H1 (cell line): ENCODE measurements at regions not wholly inside any gene's neighbourhood (a gene's known extent, or its start where the extent isn't known, plus 50 kb on each side); places are given as distances from the start of the nearest gene placed in this dataset.

Experiments
- CTCF ChIA-PET: fragments of 300-600 bp; sonication (Branson Sonifier 250); formaldehyde crosslinking; loops from one replicate; lab custom pipeline; 2021; ENCODE audit not compliant: partially characterized antibody; lab: Charles Lee
- POLR2A ChIA-PET: fragments of 300-600 bp; sonication (Branson Sonifier 250); formaldehyde crosslinking; loops from one replicate; lab custom pipeline; 2021; ENCODE audit warnings: inconsistent platforms; ENCODE audit not compliant: partially characterized antibody; lab: Charles Lee
- DNase-seq, 2 experiments: peaks; one replicate each; pipeline versions ENCODE4 v3.0.0 to v3.0.0-alpha.2; 2010 to 2022; ENCODE audit warnings: low spot score in 2 of 2, low read depth in 1 of 2, mixed read lengths in 1 of 2
- FAIRE-seq: peaks from 2 replicates; lab custom pipeline; 2011; peaks lifted over from hg19 to GRCh38; lab: Jason Lieb, UNC
- H2AFZ ChIP-seq: 2 replicates; pipeline ENCODE4 v1.8.1; 2012; ENCODE audit warnings: low read length, inconsistent platforms
- H2AK5ac ChIP-seq: 2 replicates; pipeline ENCODE4 v1.6.1; 2013; ENCODE audit warnings: low read depth, low read length
- H2BK120ac ChIP-seq: replicated peaks from 2 replicates; pipeline ENCODE3; 2013; ENCODE audit warnings: low read depth, low read length, inconsistent platforms
- H2BK12ac ChIP-seq: 2 replicates; pipeline ENCODE4 v1.6.1; 2013; ENCODE audit warnings: low read depth, low read length
- H2BK15ac ChIP-seq: 2 replicates; pipeline ENCODE4 v1.6.1; 2013; ENCODE audit warnings: low read length
- H2BK20ac ChIP-seq: 2 replicates; pipeline ENCODE4 v1.6.1; 2013; ENCODE audit warnings: low read length
- H2BK5ac ChIP-seq: 2 replicates; pipeline ENCODE4 v1.6.1; 2013; ENCODE audit warnings: low read depth, low read length
- H3K14ac ChIP-seq: 2 replicates; pipeline ENCODE4 v1.6.1; 2013; ENCODE audit warnings: inconsistent platforms; ENCODE audit not compliant: insufficient read length
- H3K18ac ChIP-seq: 2 replicates; pipeline ENCODE4 v1.6.1; 2013; ENCODE audit warnings: low read length; ENCODE audit errors: extremely low read depth
- H3K23ac ChIP-seq: 2 replicates; pipeline ENCODE4 v1.6.1; 2013; ENCODE audit warnings: inconsistent platforms; ENCODE audit not compliant: insufficient read length
- H3K23me2 ChIP-seq: 2 replicates; pipeline ENCODE4 v1.6.1; 2013; ENCODE audit warnings: low read depth, low read length
- H3K27ac ChIP-seq: 2 replicates; pipeline ENCODE4 v1.6.1; 2011; ENCODE audit warnings: low read depth, low read length, inconsistent platforms
- H3K27me3 ChIP-seq, 4 experiments: replicated peaks in 1 of 4; 1 replicate in 1 of 4; 2 replicates in 3 of 4; pipeline versions ENCODE4 v1.6.1 to v1.8.1; 2011 to 2013; ENCODE audit warnings: low read length in 3 of 4, mild to moderate bottlenecking in 3 of 4, inconsistent platforms in 2 of 4, mixed read lengths in 2 of 4, moderate library complexity in 1 of 4; ENCODE audit not compliant: control insufficient read depth in 3 of 4, insufficient read depth in 3 of 4; ENCODE audit errors: extremely low read depth in 1 of 4
- H3K36me3 ChIP-seq, 4 experiments: 2 replicates each; pipeline versions ENCODE4 v1.6.1 to v1.8.1; 2011 to 2013; ENCODE audit warnings: mild to moderate bottlenecking in 4 of 4, low read length in 3 of 4, moderate library complexity in 2 of 4, control low read depth in 1 of 4, inconsistent platforms in 1 of 4; ENCODE audit not compliant: insufficient read depth in 4 of 4, control insufficient read depth in 2 of 4
- H3K4ac ChIP-seq: replicated peaks from 2 replicates; pipeline ENCODE3; 2013; ENCODE audit warnings: low read length, low read depth, mixed read lengths, inconsistent platforms; ENCODE audit not compliant: insufficient read length
- H3K4me1 ChIP-seq, 4 experiments: replicated peaks in 1 of 4; 1 replicate in 1 of 4; 2 replicates in 3 of 4; pipeline versions ENCODE4 v1.6.1 to v1.8.1; 2011 to 2013; ENCODE audit warnings: low read length in 3 of 4, inconsistent platforms in 2 of 4, mixed read lengths in 1 of 4; ENCODE audit not compliant: insufficient read depth in 4 of 4, control insufficient read depth in 3 of 4
- H3K4me2 ChIP-seq, 2 experiments: 2 replicates each; pipeline versions ENCODE4 v1.6.1 to v1.8.1; 2011 to 2013; ENCODE audit warnings: low read depth in 2 of 2, low read length in 2 of 2, control low read depth in 1 of 2, inconsistent platforms in 1 of 2, mild to moderate bottlenecking in 1 of 2; ENCODE audit not compliant: insufficient read depth in 1 of 2
- H3K4me3 ChIP-seq, 4 experiments: fragments of 200-600, 300-600 bp in 1 of 4; sonication (generic), shearing (Covaris generic), sonication (Bioruptor Twin) in 1 of 4; 2 replicates each; pipeline versions ENCODE4 v1.5.1 to v1.8.1; 2011 to 2016; ENCODE audit warnings: low read length in 4 of 4, low read depth in 3 of 4, control low read depth in 2 of 4, inconsistent platforms in 2 of 4, mild to moderate bottlenecking in 2 of 4, mixed read lengths in 1 of 4, moderate library complexity in 1 of 4; ENCODE audit not compliant: insufficient read depth in 2 of 4; ENCODE audit errors: extremely low read depth in 1 of 4
- H3K56ac ChIP-seq: replicated peaks from 2 replicates; pipeline ENCODE3; 2013; ENCODE audit warnings: low read depth, mild to moderate bottlenecking, mixed read lengths, low read length, inconsistent platforms; ENCODE audit not compliant: insufficient read length
- H3K79me1 ChIP-seq: 2 replicates; pipeline ENCODE4 v1.6.1; 2013; ENCODE audit warnings: low read depth, low read length, control low read depth
- H3K79me2 ChIP-seq, 2 experiments: 2 replicates each; pipeline versions ENCODE4 v1.6.1 to v1.8.1; 2012 to 2013; ENCODE audit warnings: low read length in 2 of 2, mild to moderate bottlenecking in 2 of 2, inconsistent platforms in 1 of 2; ENCODE audit not compliant: insufficient read depth in 2 of 2, control insufficient read depth in 1 of 2
- H3K9ac ChIP-seq, 4 experiments: replicated peaks in 1 of 4; 1 replicate in 1 of 4; 2 replicates in 3 of 4; pipeline versions ENCODE4 v1.6.1 to v1.8.1; 2011 to 2013; ENCODE audit warnings: low read depth in 3 of 4, low read length in 3 of 4, control low read depth in 2 of 4, mild to moderate bottlenecking in 2 of 4, moderate library complexity in 2 of 4, inconsistent platforms in 1 of 4; ENCODE audit errors: extremely low read depth in 1 of 4
- H3K9me3 ChIP-seq, 2 experiments: 2 replicates each; pipeline versions ENCODE4 v1.6.1 to v1.8.1; 2012 to 2013; ENCODE audit warnings: mild to moderate bottlenecking in 2 of 2, moderate library complexity in 2 of 2, control low read depth in 1 of 2, inconsistent platforms in 1 of 2, low read depth in 1 of 2, low read length in 1 of 2, mixed read lengths in 1 of 2; ENCODE audit not compliant: insufficient read depth in 2 of 2
- H4K20me1 ChIP-seq, 2 experiments: replicated peaks in 1 of 2; 2 replicates each; pipeline versions ENCODE3 to v1.8.1; 2011 to 2013; ENCODE audit warnings: inconsistent platforms in 2 of 2, low read length in 2 of 2, mild to moderate bottlenecking in 1 of 2; ENCODE audit not compliant: insufficient read depth in 2 of 2, control insufficient read depth in 1 of 2
- H4K5ac ChIP-seq: 2 replicates; pipeline ENCODE4 v1.6.1; 2013; ENCODE audit warnings: low read length, low read depth, mixed read lengths, inconsistent platforms; ENCODE audit not compliant: insufficient read length
- H4K8ac ChIP-seq: 2 replicates; pipeline ENCODE4 v1.8.0; 2013; ENCODE audit warnings: mild to moderate bottlenecking, moderate library complexity, low read length, inconsistent platforms; ENCODE audit not compliant: insufficient read depth; ENCODE audit errors: extremely low read depth
- H4K91ac ChIP-seq: replicated peaks from 2 replicates; pipeline ENCODE3; 2013; ENCODE audit warnings: low read length, mixed read lengths, inconsistent platforms; ENCODE audit not compliant: insufficient read length
- BRCA1 ChIP-seq: IDR thresholded peaks from 2 replicates; pipeline ENCODE4 v1.6.1; 2012; ENCODE audit warnings: low read depth, low read length, improper control_type of control experiment
- CTCF ChIP-seq, 3 experiments: IDR thresholded peaks; 1 replicate in 2 of 3; 2 replicates in 1 of 3; pipeline versions ENCODE4 v1.5.1 to v1.6.1; 2011; ENCODE audit warnings: low read length in 3 of 3, mild to moderate bottlenecking in 3 of 3, inconsistent platforms in 2 of 3, low read depth in 1 of 3, moderate library complexity in 1 of 3; ENCODE audit not compliant: insufficient read depth in 1 of 3; ENCODE audit errors: control extremely low read depth in 1 of 3
- E2F6 ChIP-seq: IDR thresholded peaks from 2 replicates; pipeline ENCODE4 v1.6.1; 2012; ENCODE audit warnings: inconsistent platforms
- EGR1 ChIP-seq: IDR thresholded peaks from 2 replicates; pipeline ENCODE4 v1.6.1; 2011; ENCODE audit warnings: low read depth, low read length, borderline replicate concordance
- FOSL1 ChIP-seq: IDR thresholded peaks from 2 replicates; pipeline ENCODE4 v1.6.1; 2011; ENCODE audit warnings: mild to moderate bottlenecking, low read depth, low read length, moderate library complexity; ENCODE audit not compliant: insufficient read depth
- KDM4A ChIP-seq: IDR thresholded peaks from one replicate; pipeline ENCODE4 v1.7.1; 2012; ENCODE audit warnings: low read depth, mild to moderate bottlenecking, moderate library complexity, low read length, inconsistent platforms; ENCODE audit not compliant: severe bottlenecking
- POU5F1 ChIP-seq: IDR thresholded peaks from 2 replicates; pipeline ENCODE4 v1.6.1; 2011; ENCODE audit warnings: low read depth, mild to moderate bottlenecking, low read length, moderate library complexity
- RNF2 ChIP-seq: fragments of 200-900, 300-1000 bp; sonication (generic); IDR thresholded peaks from 2 replicates; pipeline ENCODE4 v1.7.1; 2016; ENCODE audit warnings: borderline replicate concordance, low read depth, mild to moderate bottlenecking, antibody characterized with exemption, low read length; ENCODE audit not compliant: poor library complexity, severe bottlenecking; ENCODE audit errors: missing control alignments
- SP2 ChIP-seq: IDR thresholded peaks from 2 replicates; pipeline ENCODE4 v1.6.1; 2012; ENCODE audit warnings: mild to moderate bottlenecking, low read length, inconsistent platforms
- SP4 ChIP-seq: IDR thresholded peaks from 2 replicates; pipeline ENCODE4 v1.6.1; 2012; ENCODE audit warnings: low read length, inconsistent platforms
- SRF ChIP-seq: IDR thresholded peaks from 2 replicates; pipeline ENCODE4 v1.6.1; 2011; ENCODE audit warnings: mild to moderate bottlenecking, low read depth, low read length, moderate library complexity
- TAF7 ChIP-seq: optimal IDR thresholded peaks from 2 replicates; pipeline ENCODE3; 2011; ENCODE audit warnings: low read depth, mild to moderate bottlenecking, inconsistent platforms, low read length, moderate library complexity, borderline replicate concordance

GRCh38 chr1:104921525-104921924 is 1171.8 kb downstream of the AMY1C start:
- H3K23me2 ChIP-seq: no peaks in the 10 kb centered on the region
- H3K79me2 ChIP-seq: no peaks in the 10 kb centered on the region
- CTCF ChIA-PET: no interaction called here
- H2BK15ac ChIP-seq: no peak overlapping the region
- H3K9ac ChIP-seq: no peak overlapping the region
- H4K8ac ChIP-seq: no peak overlapping the region
- no peak overlapping the region for H3K4me2 ChIP-seq
- H3K9me3 ChIP-seq: no peaks in the 10 kb centered on the region
- no peaks in the 10 kb centered on the region for H3K4me1 ChIP-seq
- no peak overlapping the region for H4K5ac ChIP-seq
- H2BK20ac ChIP-seq: no peak overlapping the region
- no peak overlapping the region for H2AFZ ChIP-seq
- H3K4me3 ChIP-seq: no peak overlapping the region
- no peak overlapping the region for H3K27ac ChIP-seq
- no peak overlapping the region for H2BK120ac ChIP-seq
- H3K14ac ChIP-seq: no peak overlapping the region
- no peak overlapping the region for H3K18ac ChIP-seq
- TF ChIP-seq BRCA1 (no peak), FOSL1 (no peak), CTCF (IDR thresholded peaks at IDR 0.05; ENCODE audit: control extremely low read depth in 1 of 3, insufficient read depth in 1 of 3, low read depth in 1 of 3, low read length in 3 of 3) (no peak), SP4 (no peak), RNF2 (no peak), KDM4A (no peak), SP2 (no peak), POU5F1 (no peak), SRF (no peak), EGR1 (no peak), TAF7 (no peak), E2F6 (no peak)
- H3K27me3 ChIP-seq: no peaks in the 10 kb centered on the region
- no peak overlapping the region for H2BK12ac ChIP-seq
- H4K20me1 ChIP-seq: no peaks in the 10 kb centered on the region
- no peak overlapping the region for H3K56ac ChIP-seq
- DNase-seq: no peak
- no peak for FAIRE-seq
- H3K23ac ChIP-seq: no peak overlapping the region
- no peak overlapping the region for H2AK5ac ChIP-seq
- no peaks in the 10 kb centered on the region for H3K79me1 ChIP-seq
- H2BK5ac ChIP-seq: no peak overlapping the region
- H4K91ac ChIP-seq: no peak overlapping the region
- POLR2A ChIA-PET: no interaction called here
- no peak overlapping the region for H3K4ac ChIP-seq
- no peaks in the 10 kb centered on the region for H3K36me3 ChIP-seq
